WTC11 (cell line): ENCODE measurements at regions not wholly inside any gene's neighbourhood (a gene's known extent, or its start where the extent isn't known, plus 50 kb on each side); places are given as distances from the start of the nearest gene placed in this dataset.

Source experiments
- ATAC-seq: fragments of 200-7000 bp; cut with Tn5 transposase; 2 replicates; pipeline ENCODE4 v1.10.0; 2021; ENCODE audit warnings: mild to moderate bottlenecking, moderate library complexity
- CTCF ChIA-PET: fragments of 300-600 bp; sonication (Branson Sonifier 250); formaldehyde crosslinking; loops from one replicate; lab custom pipeline; 2021; ENCODE audit warnings: antibody characterized with exemption; lab: Charles Lee
- POLR2A ChIA-PET: fragments of 350-600 bp; sonication (Branson Sonifier 250); formaldehyde crosslinking; loops from one replicate; lab custom pipeline; 2021; ENCODE audit warnings: antibody characterized with exemption; lab: Charles Lee
- DNase-seq: peaks from one replicate; pipeline ENCODE4 v3.0.0; 2021; ENCODE audit warnings: low spot score
- H3K27ac Mint-ChIP-seq: 2 replicates; pipeline ENCODE4 v1.8.0; 2021; ENCODE audit warnings: mixed read lengths
- H3K27me3 Mint-ChIP-seq: 2 replicates; pipeline ENCODE4 v1.8.0; 2021; ENCODE audit warnings: low read depth, mild to moderate bottlenecking, moderate library complexity, mixed read lengths
- H3K36me3 Mint-ChIP-seq: 2 replicates; pipeline ENCODE4 v1.8.0; 2021; ENCODE audit warnings: mixed read lengths
- H3K4me1 Mint-ChIP-seq: 2 replicates; pipeline ENCODE4 v1.8.0; 2022; ENCODE audit warnings: mixed read lengths
- H3K4me3 Mint-ChIP-seq: 2 replicates; pipeline ENCODE4 v1.8.0; 2021; ENCODE audit warnings: mild to moderate bottlenecking, moderate library complexity, mixed read lengths
- H3K9me3 Mint-ChIP-seq: 2 replicates; pipeline ENCODE4 v1.8.0; 2021; ENCODE audit warnings: mixed read lengths
- CDX4 ChIP-seq: fragments of 250-450 bp; sonication (Bioruptor Pico); IDR thresholded peaks from 2 replicates; pipeline ENCODE4 v1.9.0; 2021; ENCODE audit warnings: moderate library complexity, mild to moderate bottlenecking, inconsistent platforms, borderline replicate concordance
- CREM ChIP-seq: sonication (generic); formaldehyde crosslinking; IDR thresholded peaks from 2 replicates; pipeline ENCODE4 v1.8.1; 2022; ENCODE audit warnings: mild to moderate bottlenecking, missing genetic modification reagents, moderate library complexity
- E2F1 ChIP-seq: sonication (generic); formaldehyde crosslinking; IDR thresholded peaks from 2 replicates; pipeline ENCODE4 v1.8.0; 2022; ENCODE audit warnings: mild to moderate bottlenecking, missing genetic modification reagents
- E2F5 ChIP-seq: sonication (generic); formaldehyde crosslinking; IDR thresholded peaks from 2 replicates; pipeline ENCODE4 v1.8.1; 2022; ENCODE audit warnings: mild to moderate bottlenecking, moderate library complexity, missing genetic modification reagents
- ELF4 ChIP-seq: sonication (generic); formaldehyde crosslinking; IDR thresholded peaks from 2 replicates; pipeline ENCODE4 v1.8.1; 2022; ENCODE audit warnings: low read depth, mild to moderate bottlenecking, moderate library complexity, missing genetic modification reagents
- FOXP4 ChIP-seq: sonication (generic); formaldehyde crosslinking; IDR thresholded peaks from 2 replicates; pipeline ENCODE4 v1.8.0; 2022; ENCODE audit warnings: mild to moderate bottlenecking, missing genetic modification reagents
- GABPB1 ChIP-seq: sonication (generic); formaldehyde crosslinking; IDR thresholded peaks from 2 replicates; pipeline ENCODE4 v1.8.1; 2023; ENCODE audit warnings: mild to moderate bottlenecking, missing genetic modification reagents
- GTF2I ChIP-seq: fragments of 250-450 bp; sonication (Bioruptor Pico); conservative IDR thresholded peaks from 2 replicates; pipeline ENCODE4 v1.4.0; 2021; ENCODE audit warnings: mild to moderate bottlenecking
- HMGA2 ChIP-seq: fragments of 250-450 bp; sonication (Bioruptor Pico); IDR thresholded peaks from 2 replicates; pipeline ENCODE4 v1.4.0; 2021; ENCODE audit warnings: mild to moderate bottlenecking, moderate library complexity
- JAZF1 ChIP-seq: fragments of 250-450 bp; sonication (Bioruptor Pico); IDR thresholded peaks from 2 replicates; pipeline ENCODE4 v1.9.0; 2021; ENCODE audit warnings: moderate library complexity, mild to moderate bottlenecking, inconsistent platforms
- NFATC4 ChIP-seq: fragments of 250-450 bp; sonication (Bioruptor Pico); IDR thresholded peaks from 2 replicates; pipeline ENCODE4 v1.9.0; 2021; ENCODE audit warnings: mild to moderate bottlenecking
- NR2C2 ChIP-seq: sonication (generic); formaldehyde crosslinking; IDR thresholded peaks from 2 replicates; pipeline ENCODE4 v1.8.0; 2022; ENCODE audit warnings: mild to moderate bottlenecking, missing genetic modification reagents
- PRRX2 ChIP-seq: fragments of 250-450 bp; sonication (Bioruptor Pico); IDR thresholded peaks from 2 replicates; pipeline ENCODE4 v1.8.0; 2021; ENCODE audit warnings: mild to moderate bottlenecking
- SMAD3 ChIP-seq: sonication (generic); formaldehyde crosslinking; IDR thresholded peaks from 2 replicates; pipeline ENCODE4 v1.8.0; 2022; ENCODE audit warnings: missing genetic modification reagents, mild to moderate bottlenecking, borderline replicate concordance
- ZBTB43 ChIP-seq: sonication (generic); formaldehyde crosslinking; IDR thresholded peaks from 2 replicates; pipeline ENCODE4 v1.8.1; 2023; ENCODE audit warnings: mild to moderate bottlenecking, missing genetic modification reagents
- ZNF232 ChIP-seq: sonication (generic); formaldehyde crosslinking; IDR thresholded peaks from 2 replicates; pipeline ENCODE4 v1.8.0; 2022; ENCODE audit warnings: mild to moderate bottlenecking, missing genetic modification reagents
- ZNF281 ChIP-seq: sonication (generic); formaldehyde crosslinking; IDR thresholded peaks from 2 replicates; pipeline ENCODE4 v1.8.0; 2023; ENCODE audit warnings: mild to moderate bottlenecking, missing genetic modification reagents
- ZNF396 ChIP-seq: fragments of 250-450 bp; sonication (Bioruptor Pico); IDR thresholded peaks from 2 replicates; pipeline ENCODE4 v1.8.0; 2021; ENCODE audit warnings: mild to moderate bottlenecking, moderate library complexity, borderline replicate concordance

GRCh38 chr2:172307800-172308199 lies 119.6 kb upstream of the ITGA6 start:
- Mint-ChIP-seq H3K4me1 (peaks cover 16% of the 10 kb centered on the region), H3K4me3 (no peak overlapping the region), H3K27ac (no peak overlapping the region), H3K36me3 (no peaks in the 10 kb centered on the region), H3K27me3 (no peaks in the 10 kb centered on the region; the same call in 1 of the 2 replicates), H3K9me3 (no peaks in the 10 kb centered on the region)
- CTCF ChIA-PET: no interaction called here
- TF ChIP-seq HMGA2: no peak
- TF ChIP-seq ZBTB43 (CRISPR knock-in tag): no peak
- TF ChIP-seq GABPB1 (CRISPR knock-in tag): no peak
- no peak for TF ChIP-seq ZNF281 (CRISPR knock-in tag)
- TF ChIP-seq CREM (CRISPR knock-in tag): no peak
- no peak for TF ChIP-seq NFATC4 (CRISPR knock-in tag)
- no peak for TF ChIP-seq PRRX2
- no peak for TF ChIP-seq JAZF1 (CRISPR knock-in tag)
- TF ChIP-seq ELF4 (CRISPR knock-in tag): no peak
- TF ChIP-seq E2F1 (CRISPR knock-in tag): no peak
- POLR2A ChIA-PET: no interaction called here
- ATAC-seq: no peak
- DNase-seq: no peak

- peaks cover 13% of the 10 kb centered on the region for H3K4me1 Mint-ChIP-seq
- peaks cover 5% of the 10 kb centered on the region; the same call in 1 of the 2 replicates for H3K9me3 Mint-ChIP-seq
- DNase-seq (no peak), ATAC-seq (no peak)
- H3K4me3 Mint-ChIP-seq: no peak overlapping the region
- CTCF ChIA-PET: interaction anchor here (1.1 kb wide), 1 partner anchor 153 kb away, joined by 3 read pairs; no protein-coding TSS in a partner anchor
- H3K27me3 Mint-ChIP-seq: peaks cover 4% of the 10 kb centered on the region; the same call in 1 of the 2 replicates
- POLR2A ChIA-PET: no interaction called here
- no peak overlapping the region for H3K27ac Mint-ChIP-seq
- no peaks in the 10 kb centered on the region for H3K36me3 Mint-ChIP-seq
- TF ChIP-seq E2F5 (CRISPR knock-in tag) (no peak), GTF2I (CRISPR knock-in tag) (no peak), CDX4 (CRISPR knock-in tag) (no peak), ZNF232 (no peak), SMAD3 (CRISPR knock-in tag) (no peak), FOXP4 (CRISPR knock-in tag) (no peak), NR2C2 (CRISPR knock-in tag) (no peak), ZNF396 (CRISPR knock-in tag) (no peak)
- TF ChIP-seq, all 79 proteins: peak for 0
Measured at GRCh38 chr2:172308253-172308935, 119.0 kb upstream of the ITGA6 start.
